Spleen (tissue), 11 donors: ENCODE measurements at regions not wholly inside any gene's neighbourhood (a gene's known extent, or its start where the extent isn't known, plus 50 kb on each side); places are given as distances from the start of the nearest gene placed in this dataset.

Experiments
- DNase-seq: peaks from one replicate; pipeline ENCODE4 v3.0.0-alpha.2; 2020
- H3K27ac ChIP-seq, 8 donors: fragments of 200-600 bp; sonication (generic) in 7 of 8; 1 replicate in 4 of 8; 2 replicates in 4 of 8; pipeline versions ENCODE4 v1.5.0 to v1.8.0; 2016 to 2021; ENCODE audit warnings: inconsistent platforms in 4 of 8, mild to moderate bottlenecking in 4 of 8, moderate library complexity in 1 of 8
- H3K27me3 ChIP-seq, 7 donors: fragments of 200-600 bp; sonication (generic) in 6 of 7; replicated peaks in 1 of 7; 1 replicate in 4 of 7; 2 replicates in 3 of 7; pipeline versions ENCODE4 v1.5.0 to v1.8.0; 2016 to 2021; ENCODE audit warnings: inconsistent platforms in 3 of 7, mild to moderate bottlenecking in 1 of 7
- H3K36me3 ChIP-seq, 6 donors: fragments of 200-600 bp; sonication (generic) in 5 of 6; 1 replicate in 4 of 6; 2 replicates in 2 of 6; pipeline versions ENCODE4 v1.5.0 to v1.8.0; 2016 to 2021; ENCODE audit warnings: inconsistent platforms in 2 of 6
- H3K4me1 ChIP-seq, 6 donors: fragments of 200-600 bp; sonication (generic) in 5 of 6; 1 replicate in 3 of 6; 2 replicates in 3 of 6; pipeline versions ENCODE4 v1.5.0 to v1.8.0; 2016 to 2021; ENCODE audit warnings: inconsistent platforms in 3 of 6
- H3K4me3 ChIP-seq, 8 donors: fragments of 200-600 bp; sonication (generic) in 7 of 8; 1 replicate in 4 of 8; 2 replicates in 4 of 8; pipeline versions ENCODE4 v1.5.0 to v1.8.0; 2016 to 2021; ENCODE audit warnings: inconsistent platforms in 4 of 8, mild to moderate bottlenecking in 4 of 8, moderate library complexity in 2 of 8
- H3K9me3 ChIP-seq, 8 donors: fragments of 200-600 bp; sonication (generic) in 7 of 8; 1 replicate in 4 of 8; 2 replicates in 4 of 8; pipeline versions ENCODE4 v1.5.0 to v1.8.0; 2016 to 2021; ENCODE audit warnings: inconsistent platforms in 4 of 8
- CTCF ChIP-seq, 11 experiments: fragments of 200-600 bp in 7 of 11; fragments of 450-650 bp in 4 of 11; sonication (generic) in 4 of 11; IDR thresholded peaks in 8 of 11; conservative IDR thresholded peaks in 3 of 11; 1 replicate in 7 of 11; 2 replicates in 4 of 11; pipeline versions ENCODE4 v1.4.0 to v1.8.0; 2016 to 2021; ENCODE audit warnings: antibody characterized with exemption in 11 of 11, inconsistent platforms in 4 of 11, mild to moderate bottlenecking in 1 of 11
- POLR2A ChIP-seq, 3 donors: fragments of 450-650 bp; IDR thresholded peaks; one replicate each; pipeline ENCODE4 v1.5.1; 2017; ENCODE audit warnings: antibody characterized with exemption in 3 of 3, mild to moderate bottlenecking in 1 of 3
- POLR2AphosphoS5 ChIP-seq, 3 donors: sonication (generic); formaldehyde crosslinking; IDR thresholded peaks; one replicate each; pipeline ENCODE4 v1.5.1; 2017; ENCODE audit warnings: antibody characterized with exemption in 3 of 3
- WGBS, 5 donors: extraction: QIAGEN DNeasy Blood & Tissue Kit in 3 of 5; methylation state at CpG; one replicate each; pipeline versions ENCODE4 v1.1.5 to v1.1.7; 2013 to 2018; 5-methylcytosine and 5-hydroxymethylcytosine counted together
- intact Hi-C: fragments of 100-400 bp; cut with DNase I; formaldehyde crosslinking; loops from one replicate; pipeline ENCODE4 v1.15.0; 2023; ENCODE audit warnings: low total_unique reads
- donor health status: healthy with polysubstance abuse.
- donor health status: DM: no; HTN: no; CAD: no; lungs with moderate emphysema.
- donor health status: DM: no; HTN: no; CAD: no.
- donor health status: Bipolar disorder and iron deficiency.
- donor health status: healthy.
- donor health status: DM: no; HTN: no; CAD: no.
- donor health status: DM: yes; HTN: yes; CAD: no.

GRCh38 chr18:56120782-56121181, 517.6 kb downstream of the TXNL1 start:
- intact Hi-C loops = no loop called here
- DNase-seq = no peak
- H3K4me1 ChIP-seq = peaks cover 0 to 3% (median 0%) of the 10 kb centered on the region in 6 donors
- 90 to 97% (median 95%) methylated on average over 3 of the region's 3 CpGs for WGBS, 5 donors
- H3K27ac ChIP-seq = no peak overlapping the region
- H3K36me3 ChIP-seq = no peaks in the 10 kb centered on the region
- no peak overlapping the region for H3K4me3 ChIP-seq
- H3K27me3 ChIP-seq = no peaks in the 10 kb centered on the region
- no peak for TF ChIP-seq POLR2A (IDR thresholded peaks at IDR 0.05)
- no peak for TF ChIP-seq CTCF (IDR thresholded peaks at IDR 0.05 in 8 of 11, conservative IDR thresholded peaks at IDR 0.05 in 3 of 11)
- no peak for TF ChIP-seq POLR2AphosphoS5 (IDR thresholded peaks at IDR 0.05)
- no peaks in the 10 kb centered on the region for H3K9me3 ChIP-seq

GRCh38 chr18:56119681-56120080, 518.7 kb downstream of the TXNL1 start:
- Histone ChIP-seq H3K4me3 (no peak overlapping the region), H3K27ac (no peak overlapping the region), H3K4me1 (peaks cover 0 to 14% (median 2%) of the 10 kb centered on the region in 6 donors), H3K36me3 (no peaks in the 10 kb centered on the region), H3K9me3 (no peaks in the 10 kb centered on the region), H3K27me3 (no peaks in the 10 kb centered on the region)
- intact Hi-C loops = no loop called here
- 72 to 84% (median 81%) methylated on average over 4 of the region's 4 CpGs for WGBS, 5 donors
- DNase-seq = no peak
- TF ChIP-seq CTCF (IDR thresholded peaks at IDR 0.05 in 8 of 11, conservative IDR thresholded peaks at IDR 0.05 in 3 of 11) (no peak), POLR2AphosphoS5 (IDR thresholded peaks at IDR 0.05) (no peak), POLR2A (IDR thresholded peaks at IDR 0.05) (no peak)

GRCh38 chr18:56118422-56118821, 520.0 kb downstream of the TXNL1 start:
- no peak for TF ChIP-seq POLR2AphosphoS5 (IDR thresholded peaks at IDR 0.05)
- WGBS, 5 donors = 59 to 71% (median 65%) methylated on average over 2 of the region's 2 CpGs
- Histone ChIP-seq H3K27me3 (no peaks in the 10 kb centered on the region), H3K4me3 (no peak overlapping the region), H3K36me3 (no peaks in the 10 kb centered on the region), H3K27ac (no peak overlapping the region), H3K9me3 (no peaks in the 10 kb centered on the region), H3K4me1 (peaks cover 0 to 16% (median 2%) of the 10 kb centered on the region in 6 donors)
- no peak for DNase-seq
- intact Hi-C loops = no loop called here

- no peak overlapping the region for H3K4me3 ChIP-seq
- intact Hi-C loops = no loop called here
- TF ChIP-seq CTCF (IDR thresholded peaks at IDR 0.05 in 8 of 11, conservative IDR thresholded peaks at IDR 0.05 in 3 of 11) (no peak), POLR2A (IDR thresholded peaks at IDR 0.05) (no peak), POLR2AphosphoS5 (IDR thresholded peaks at IDR 0.05) (no peak)
- no peak overlapping the region for H3K27ac ChIP-seq
- H3K9me3 ChIP-seq = no peaks in the 10 kb centered on the region
- no peak for DNase-seq
- no peaks in the 10 kb centered on the region for H3K36me3 ChIP-seq
- H3K27me3 ChIP-seq = no peaks in the 10 kb centered on the region
- peaks cover 0 to 30% (median 4%) of the 10 kb centered on the region in 6 donors for H3K4me1 ChIP-seq
- 41 to 52% (median 46%) methylated on average over 6 of the region's 6 CpGs for WGBS, 5 donors
Observed at GRCh38 chr18:56115071-56116015, 523.0 kb downstream of the TXNL1 start.
